Fibroblast of lung (primary cell): ENCODE measurements at regions not wholly inside any gene's neighbourhood (a gene's known extent, or its start where the extent isn't known, plus 50 kb on each side); places are given as distances from the start of the nearest gene placed in this dataset.

Source experiments
- DNase-seq, 2 donors: peaks; one replicate each; pipeline versions ENCODE4 v3.0.0 to v3.0.0-alpha.2; 2010; ENCODE audit warnings: low read depth in 2 of 2
- H2AFZ ChIP-seq: 2 replicates; pipeline ENCODE4 v1.5.1; 2012; ENCODE audit warnings: low read length, control low read depth, inconsistent platforms
- H3K27ac ChIP-seq: 2 replicates; pipeline ENCODE4 v1.5.1; 2011; ENCODE audit warnings: low read length, control low read depth; ENCODE audit not compliant: insufficient read depth
- H3K27me3 ChIP-seq: 2 replicates; pipeline ENCODE4 v1.5.1; 2011; ENCODE audit warnings: mild to moderate bottlenecking, low read length; ENCODE audit not compliant: control insufficient read depth, insufficient read depth
- H3K36me3 ChIP-seq: 2 replicates; pipeline ENCODE4 v1.5.1; 2011; ENCODE audit warnings: low read length; ENCODE audit not compliant: control insufficient read depth, insufficient read depth
- H3K4me1 ChIP-seq: 2 replicates; pipeline ENCODE4 v1.5.1; 2011; ENCODE audit warnings: low read length; ENCODE audit not compliant: control insufficient read depth, insufficient read depth; ENCODE audit errors: extremely low read depth
- H3K4me2 ChIP-seq: 2 replicates; pipeline ENCODE4 v1.5.1; 2011; ENCODE audit warnings: low read length, control low read depth; ENCODE audit not compliant: insufficient read depth; ENCODE audit errors: extremely low read depth
- H3K4me3 ChIP-seq, 4 experiments: fragments of 200-600 bp in 1 of 4; sonication (generic) in 1 of 4; replicated peaks in 1 of 4; 2 replicates each; pipeline ENCODE4 v1.5.1; 2011 to 2016; ENCODE audit warnings: low read length in 4 of 4, low read depth in 3 of 4, mild to moderate bottlenecking in 3 of 4, control low read depth in 2 of 4, inconsistent platforms in 1 of 4, mixed read lengths in 1 of 4; ENCODE audit not compliant: insufficient read depth in 1 of 4; ENCODE audit errors: control extremely low read depth in 1 of 4
- H3K79me2 ChIP-seq: 2 replicates; pipeline ENCODE4 v1.5.1; 2012; ENCODE audit warnings: mild to moderate bottlenecking, low read length, inconsistent platforms; ENCODE audit not compliant: control insufficient read depth, insufficient read depth
- H3K9ac ChIP-seq: 2 replicates; pipeline ENCODE4 v1.5.1; 2011; ENCODE audit warnings: mild to moderate bottlenecking, low read length, control low read depth; ENCODE audit not compliant: insufficient read depth
- H3K9me3 ChIP-seq: 2 replicates; pipeline ENCODE4 v1.5.1; 2012; ENCODE audit warnings: low read depth, low read length; ENCODE audit not compliant: control insufficient read depth, insufficient read depth
- H4K20me1 ChIP-seq: 2 replicates; pipeline ENCODE4 v1.5.1; 2011; ENCODE audit warnings: low read length; ENCODE audit not compliant: control insufficient read depth, insufficient read depth; ENCODE audit errors: extremely low read depth
- CTCF ChIP-seq, 2 donors: IDR thresholded peaks in 1 of 2; conservative IDR thresholded peaks in 1 of 2; 1 replicate in 1 of 2; 2 replicates in 1 of 2; pipeline ENCODE4 v1.5.1; 2011 to 2012; ENCODE audit warnings: low read length in 2 of 2, control low read depth in 1 of 2, inconsistent platforms in 1 of 2, low read depth in 1 of 2, mild to moderate bottlenecking in 1 of 2
- EZH2 ChIP-seq: IDR thresholded peaks from 2 replicates; pipeline ENCODE4 v1.5.1; 2012; ENCODE audit warnings: low read length, control low read depth, mild to moderate bottlenecking; ENCODE audit errors: missing control alignments

- no peak overlapping the region for H3K9ac ChIP-seq
- no peaks in the 10 kb centered on the region for H3K27me3 ChIP-seq
- H3K9me3 ChIP-seq = no peaks in the 10 kb centered on the region
- no peak overlapping the region for H2AFZ ChIP-seq
- no peak overlapping the region for H3K27ac ChIP-seq
- H3K4me2 ChIP-seq = no peak overlapping the region
- H3K4me3 ChIP-seq = no peak overlapping the region
- TF ChIP-seq CTCF (conservative IDR thresholded peaks at IDR 0.05 in 1 of 2, IDR thresholded peaks at IDR 0.05 in 1 of 2; ENCODE audit: low read depth in 1 of 2, low read length in 2 of 2) (no peak), EZH2 (no peak)
- no peak for DNase-seq
- H4K20me1 ChIP-seq = no peaks in the 10 kb centered on the region
- no peaks in the 10 kb centered on the region for H3K79me2 ChIP-seq
- no peaks in the 10 kb centered on the region for H3K36me3 ChIP-seq
- no peaks in the 10 kb centered on the region for H3K4me1 ChIP-seq
These were observed 108.8 kb upstream of the SLC25A36 start for GRCh38 chr3:140832883-140833282.

GRCh38 chr3:140834266-140835037 is 107.2 kb upstream of the SLC25A36 start:
- no peak overlapping the region for H3K9ac ChIP-seq
- H3K27me3 ChIP-seq = no peaks in the 10 kb centered on the region
- H3K36me3 ChIP-seq = no peaks in the 10 kb centered on the region
- H2AFZ ChIP-seq = no peak overlapping the region
- no peaks in the 10 kb centered on the region for H4K20me1 ChIP-seq
- no peaks in the 10 kb centered on the region for H3K9me3 ChIP-seq
- no peak overlapping the region for H3K27ac ChIP-seq
- H3K79me2 ChIP-seq = no peaks in the 10 kb centered on the region
- H3K4me2 ChIP-seq = no peak overlapping the region
- no peak for TF ChIP-seq EZH2
- no peak for TF ChIP-seq CTCF (conservative IDR thresholded peaks at IDR 0.05 in 1 of 2, IDR thresholded peaks at IDR 0.05 in 1 of 2; ENCODE audit: low read depth in 1 of 2, low read length in 2 of 2)
- DNase-seq = peak in 1 of 2 donors; percentile 31
- no peak overlapping the region for H3K4me3 ChIP-seq
- H3K4me1 ChIP-seq = no peaks in the 10 kb centered on the region

- Histone ChIP-seq H4K20me1 (no peaks in the 10 kb centered on the region), H3K27ac (no peak overlapping the region), H3K4me3 (no peak overlapping the region), H3K79me2 (no peaks in the 10 kb centered on the region), H3K27me3 (no peaks in the 10 kb centered on the region), H3K9ac (no peak overlapping the region), H3K36me3 (no peaks in the 10 kb centered on the region), H3K4me1 (no peaks in the 10 kb centered on the region), H3K9me3 (no peaks in the 10 kb centered on the region), H3K4me2 (no peak overlapping the region), H2AFZ (no peak overlapping the region)
- no peak for TF ChIP-seq CTCF (conservative IDR thresholded peaks at IDR 0.05 in 1 of 2, IDR thresholded peaks at IDR 0.05 in 1 of 2; ENCODE audit: low read depth in 1 of 2, low read length in 2 of 2)
- TF ChIP-seq EZH2 = no peak
- DNase-seq = no peak
These were observed 98.5 kb upstream of the SLC25A36 start for GRCh38 chr3:140842984-140843649.
